HL-60 (cell line): ENCODE measurements at regions not wholly inside any gene's neighbourhood (a gene's known extent, or its start where the extent isn't known, plus 50 kb on each side); places are given as distances from the start of the nearest gene placed in this dataset.

ENCODE experiments used
- DNase-seq, 2 experiments: peaks; one replicate each; pipeline ENCODE4 v3.0.0-alpha.2; 2010 to 2020; ENCODE audit warnings: low read depth in 1 of 2, low spot score in 1 of 2
- H3K27ac ChIP-seq: fragments of 250-450 bp; sonication (Bioruptor Pico); replicated peaks from 2 replicates; pipeline ENCODE4 v1.5.1; 2020; ENCODE audit warnings: mild to moderate bottlenecking, moderate library complexity
- H3K27me3 ChIP-seq: fragments of 250-450 bp; sonication (Bioruptor Pico); 2 replicates; pipeline ENCODE4 v1.5.1; 2021; ENCODE audit warnings: mild to moderate bottlenecking, moderate library complexity; ENCODE audit not compliant: insufficient read depth, poor library complexity, severe bottlenecking
- H3K4me3 ChIP-seq: replicated peaks from 2 replicates; pipeline ENCODE4 v1.5.1; 2011; ENCODE audit warnings: mild to moderate bottlenecking, control low read depth, low read length; ENCODE audit not compliant: insufficient read depth
- CTCF ChIP-seq: IDR thresholded peaks from one replicate; pipeline ENCODE4 v1.5.1; 2011; ENCODE audit warnings: low read length, control low read depth, inconsistent platforms; ENCODE audit not compliant: insufficient read depth
- GABPA ChIP-seq: IDR thresholded peaks from 2 replicates; pipeline ENCODE4 v1.6.1; 2012; ENCODE audit warnings: low read depth
- POLR2AphosphoS5 ChIP-seq: IDR thresholded peaks from 2 replicates; pipeline ENCODE4 v1.6.1; 2012; ENCODE audit warnings: low read depth
- SPI1 ChIP-seq: IDR thresholded peaks from 2 replicates; pipeline ENCODE4 v1.6.1; 2012; ENCODE audit warnings: low read depth, mild to moderate bottlenecking, borderline replicate concordance
- TF ChIP-seq, protein P1 (sequence below): IDR thresholded peaks from 2 replicates; pipeline ENCODE4 v1.6.1; 2012; ENCODE audit warnings: low read depth; ENCODE audit not compliant: insufficient replicate concordance

DNA sequence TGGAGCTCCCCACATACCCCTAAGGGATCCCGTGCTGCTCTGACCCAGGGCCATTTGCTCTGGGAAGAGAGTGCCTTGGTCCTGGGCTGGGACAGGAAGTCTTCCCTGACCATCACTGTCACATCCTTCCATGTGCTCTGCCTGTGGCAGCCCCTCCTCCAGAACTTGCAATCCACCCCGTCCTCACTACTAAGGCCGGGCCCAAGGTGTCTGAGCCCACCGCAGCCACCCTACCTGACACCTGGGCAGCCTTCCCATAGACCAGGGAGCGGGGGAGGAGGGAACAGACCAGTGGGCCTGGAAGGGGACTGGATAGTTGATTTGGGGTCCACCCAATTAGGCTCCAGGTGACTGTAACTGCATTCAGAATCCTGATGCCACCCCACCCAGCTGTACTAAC, 117.5 kb upstream of the CRHR1 start:
- DNase-seq = no peak
- TF ChIP-seq GABPA = no peak
- no peak for TF ChIP-seq POLR2AphosphoS5
- TF ChIP-seq SPI1 = no peak
- TF ChIP-seq, protein P1, sequence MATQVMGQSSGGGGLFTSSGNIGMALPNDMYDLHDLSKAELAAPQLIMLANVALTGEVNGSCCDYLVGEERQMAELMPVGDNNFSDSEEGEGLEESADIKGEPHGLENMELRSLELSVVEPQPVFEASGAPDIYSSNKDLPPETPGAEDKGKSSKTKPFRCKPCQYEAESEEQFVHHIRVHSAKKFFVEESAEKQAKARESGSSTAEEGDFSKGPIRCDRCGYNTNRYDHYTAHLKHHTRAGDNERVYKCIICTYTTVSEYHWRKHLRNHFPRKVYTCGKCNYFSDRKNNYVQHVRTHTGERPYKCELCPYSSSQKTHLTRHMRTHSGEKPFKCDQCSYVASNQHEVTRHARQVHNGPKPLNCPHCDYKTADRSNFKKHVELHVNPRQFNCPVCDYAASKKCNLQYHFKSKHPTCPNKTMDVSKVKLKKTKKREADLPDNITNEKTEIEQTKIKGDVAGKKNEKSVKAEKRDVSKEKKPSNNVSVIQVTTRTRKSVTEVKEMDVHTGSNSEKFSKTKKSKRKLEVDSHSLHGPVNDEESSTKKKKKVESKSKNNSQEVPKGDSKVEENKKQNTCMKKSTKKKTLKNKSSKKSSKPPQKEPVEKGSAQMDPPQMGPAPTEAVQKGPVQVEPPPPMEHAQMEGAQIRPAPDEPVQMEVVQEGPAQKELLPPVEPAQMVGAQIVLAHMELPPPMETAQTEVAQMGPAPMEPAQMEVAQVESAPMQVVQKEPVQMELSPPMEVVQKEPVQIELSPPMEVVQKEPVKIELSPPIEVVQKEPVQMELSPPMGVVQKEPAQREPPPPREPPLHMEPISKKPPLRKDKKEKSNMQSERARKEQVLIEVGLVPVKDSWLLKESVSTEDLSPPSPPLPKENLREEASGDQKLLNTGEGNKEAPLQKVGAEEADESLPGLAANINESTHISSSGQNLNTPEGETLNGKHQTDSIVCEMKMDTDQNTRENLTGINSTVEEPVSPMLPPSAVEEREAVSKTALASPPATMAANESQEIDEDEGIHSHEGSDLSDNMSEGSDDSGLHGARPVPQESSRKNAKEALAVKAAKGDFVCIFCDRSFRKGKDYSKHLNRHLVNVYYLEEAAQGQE = no peak
- no peak for TF ChIP-seq CTCF
- Histone ChIP-seq H3K27me3 (no peaks in the 10 kb centered on the region), H3K27ac (no peak overlapping the region), H3K4me3 (no peak overlapping the region)

GRCh38 chr17:45667591-45668171, 116.4 kb upstream of the CRHR1 start:
- no peak overlapping the region for H3K4me3 ChIP-seq
- no peak overlapping the region for H3K27ac ChIP-seq
- H3K27me3 ChIP-seq = no peaks in the 10 kb centered on the region
- TF ChIP-seq GABPA = no peak
- no peak for TF ChIP-seq POLR2AphosphoS5
- no peak for TF ChIP-seq CTCF
- TF ChIP-seq, protein P1 = no peak
- no peak for TF ChIP-seq SPI1
- DNase-seq = no peak

GRCh38 chr17:45668316-45668715, 115.8 kb upstream of the CRHR1 start:
- TF ChIP-seq CTCF = no peak
- Histone ChIP-seq H3K4me3 (no peak overlapping the region), H3K27me3 (no peaks in the 10 kb centered on the region), H3K27ac (no peak overlapping the region)
- no peak for DNase-seq

GRCh38 chr17:45672301-45672700, 111.8 kb upstream of the CRHR1 start:
- DNase-seq = no peak
- TF ChIP-seq POLR2AphosphoS5 = no peak
- TF ChIP-seq GABPA = no peak
- no peak for TF ChIP-seq CTCF
- TF ChIP-seq SPI1 = no peak
- TF ChIP-seq, protein P1 = no peak

More at GRCh38 chr17:45672301-45672700, 111.8 kb upstream of the CRHR1 start:
- Histone ChIP-seq H3K4me3 (no peak overlapping the region), H3K27ac (no peak overlapping the region), H3K27me3 (no peaks in the 10 kb centered on the region)
